K562 (cell line): ENCODE measurements at regions not wholly inside any gene's neighbourhood (a gene's known extent, or its start where the extent isn't known, plus 50 kb on each side); places are given as distances from the start of the nearest gene placed in this dataset.

ENCODE experiments used
- ATAC-seq: fragments of 200-7000 bp; cut with Tn5 transposase; 3 replicates; pipeline ENCODE4 v1.9.1; 2020; ENCODE audit warnings: moderate library complexity
- BruUV-seq: library from RNA; stranded (reverse); fragments of 400-500 nt; replicated peaks from 2 replicates; lab custom pipeline; 2021; lab: Mats Ljungman, UMichigan
- CTCF ChIA-PET: fragments of 300-600 bp; formaldehyde crosslinking; extraction: SDS; loops from one replicate; lab custom pipeline; 2021; ENCODE audit warnings: low intra/inter-chr PET ratio; lab: Yijun Ruan, JAX
- POLR2A ChIA-PET: fragments of 300-600, 350-650 bp; sonication (Branson Sonifier 250); formaldehyde crosslinking; extraction: SDS; loops from one replicate; lab custom pipeline; 2021; ENCODE audit warnings: antibody characterized with exemption, inconsistent platforms; lab: Yijun Ruan, JAX
- DNase-seq, 4 experiments: peaks; one replicate each; pipeline versions ENCODE4 v3.0.0 to v3.0.0-alpha.2; 2011 to 2018; ENCODE audit warnings: low spot score in 3 of 4, mixed read lengths in 3 of 4; ENCODE audit errors: extremely low read depth in 1 of 4
- FAIRE-seq: peaks from 2 replicates; lab custom pipeline; 2011; peaks lifted over from hg19 to GRCh38; lab: Jason Lieb, UNC
- H2AFZ ChIP-seq: 2 replicates; pipeline ENCODE4 v1.6.0; 2011; ENCODE audit warnings: low read depth, low read length, control low read depth, inconsistent platforms
- H3K27ac ChIP-seq: fragments of 200-600 bp; 3 replicates; pipeline ENCODE4 v1.8.0; 2011; ENCODE audit warnings: low read depth, mild to moderate bottlenecking, control low read depth, inconsistent platforms, low read length, moderate library complexity, mixed read lengths; ENCODE audit errors: extremely low read depth
- H3K27me3 ChIP-seq, 2 experiments: fragments of 300-600 bp in 1 of 2; 2 replicates in 1 of 2; 3 replicates in 1 of 2; pipeline versions ENCODE4 v1.6.0 to v1.8.0; 2011; ENCODE audit warnings: inconsistent platforms in 2 of 2, low read length in 2 of 2, mild to moderate bottlenecking in 1 of 2, mixed read lengths in 1 of 2, moderate library complexity in 1 of 2; ENCODE audit not compliant: control insufficient read depth in 2 of 2, insufficient read depth in 2 of 2
- H3K36me3 ChIP-seq: fragments of 300-600 bp; 3 replicates; pipeline ENCODE4 v1.8.0; 2011; ENCODE audit warnings: mild to moderate bottlenecking, low read length, inconsistent platforms; ENCODE audit not compliant: control insufficient read depth, insufficient read depth
- H3K4me1 ChIP-seq, 2 experiments: fragments of 200-600 bp in 1 of 2; replicated peaks in 1 of 2; 2 replicates in 1 of 2; 3 replicates in 1 of 2; pipeline versions ENCODE4 v1.5.1 to v1.8.0; 2011; ENCODE audit warnings: inconsistent platforms in 2 of 2, low read length in 2 of 2, mild to moderate bottlenecking in 1 of 2, mixed read lengths in 1 of 2, moderate library complexity in 1 of 2; ENCODE audit not compliant: control insufficient read depth in 2 of 2, insufficient read depth in 2 of 2
- H3K4me2 ChIP-seq: 2 replicates; pipeline ENCODE4 v1.6.1; 2011; ENCODE audit warnings: low read length, control low read depth, inconsistent platforms, mixed read lengths; ENCODE audit not compliant: insufficient read depth
- H3K4me3 ChIP-seq: fragments of 200-600 bp; sonication (generic), shearing (Covaris generic); 2 replicates; pipeline ENCODE4 v1.5.1; 2016; ENCODE audit warnings: control low read depth, inconsistent platforms
- H3K79me2 ChIP-seq: fragments of 200-600 bp; 3 replicates; pipeline ENCODE4 v1.8.0; 2011; ENCODE audit warnings: low read length, inconsistent platforms; ENCODE audit not compliant: control insufficient read depth, insufficient read depth
- H3K9ac ChIP-seq, 2 experiments: 2 replicates each; pipeline versions ENCODE4 v1.6.0 to v1.6.1; 2011; ENCODE audit warnings: low read depth in 2 of 2, low read length in 2 of 2, control low read depth in 1 of 2, inconsistent platforms in 1 of 2, mild to moderate bottlenecking in 1 of 2, mixed read lengths in 1 of 2; ENCODE audit not compliant: insufficient read depth in 1 of 2
- H3K9me1 ChIP-seq: one replicate; pipeline ENCODE4 v1.6.0; 2011; ENCODE audit warnings: inconsistent platforms, mild to moderate bottlenecking, low read length, moderate library complexity; ENCODE audit not compliant: control insufficient read depth, insufficient read depth
- H3K9me3 ChIP-seq: replicated peaks from 2 replicates; pipeline ENCODE4 v1.5.1; 2011; ENCODE audit warnings: low read depth, low read length, inconsistent platforms; ENCODE audit not compliant: control insufficient read depth, insufficient read depth
- H4K20me1 ChIP-seq: replicated peaks from 2 replicates; pipeline ENCODE4 v1.6.1; 2011; ENCODE audit warnings: low read length, inconsistent platforms, mixed read lengths; ENCODE audit not compliant: control insufficient read depth, insufficient read depth
- CBX3 ChIP-seq, 2 experiments: IDR thresholded peaks; 1 replicate in 1 of 2; 2 replicates in 1 of 2; pipeline ENCODE4 v1.6.1; 2012; ENCODE audit warnings: inconsistent platforms in 2 of 2, low read length in 2 of 2, borderline replicate concordance in 1 of 2, control low read depth in 1 of 2
- DMBX1 ChIP-seq: fragments of 250-450 bp; sonication (Bioruptor Pico); IDR thresholded peaks from 2 replicates; pipeline ENCODE4 v1.8.0; 2022; ENCODE audit warnings: inconsistent platforms, mild to moderate bottlenecking, moderate library complexity, borderline replicate concordance
- EZH2 ChIP-seq: IDR thresholded peaks from 2 replicates; pipeline ENCODE4 v1.6.1; 2012; ENCODE audit warnings: low read depth, mild to moderate bottlenecking, inconsistent platforms, low read length, borderline replicate concordance
- NFATC3 ChIP-seq: fragments of 450-650 bp; IDR thresholded peaks from 2 replicates; pipeline ENCODE4 v1.6.1; 2017; ENCODE audit warnings: mild to moderate bottlenecking
- YBX1 ChIP-seq: fragments of 450-650 bp; IDR thresholded peaks from 2 replicates; pipeline ENCODE4 v1.7.1; 2016; ENCODE audit warnings: mild to moderate bottlenecking
- ZNF586 ChIP-seq: fragments of 450-650 bp; formaldehyde crosslinking; conservative IDR thresholded peaks from 2 replicates; pipeline ENCODE4 v1.4.0; 2020; ENCODE audit warnings: mild to moderate bottlenecking, moderate library complexity
- WGBS: fragments of 100-300 bp; shearing (Covaris generic); methylation state at CpG from one replicate; pipeline ENCODE4 v1.1.6; 2016; ENCODE audit warnings: low coverage, mixed read lengths; ENCODE audit not compliant: insufficient coverage; ENCODE audit errors: missing lambda C conversion rate; 5-methylcytosine and 5-hydroxymethylcytosine counted together
- in situ Hi-C: fragments of 300-500 bp; cut with MboI; formaldehyde crosslinking; loops from 4 replicates; pipeline ENCODE4 v1.15.0; 2018; ENCODE audit warnings: inconsistent platforms, mixed read lengths
- intact Hi-C: fragments of 100-400 bp; cut with micrococcal nuclease; formaldehyde crosslinking; loops from 2 replicates; pipeline ENCODE4 v1.14.2; 2022
- TF ChIP-seq, protein P1 (sequence below): fragments of 200-800 bp; sonication (Bioruptor generic); IDR thresholded peaks from 2 replicates; pipeline ENCODE4 v1.6.1; 2017; ENCODE audit warnings: missing genetic modification characterization, missing compliant biosample characterization
- TF ChIP-seq, protein P2 (sequence below): fragments of 450-650 bp; IDR thresholded peaks from 2 replicates; pipeline ENCODE4 v1.6.1; 2016; ENCODE audit warnings: antibody characterized with exemption
- TF ChIP-seq, protein P3 (sequence below): fragments of 250-450 bp; sonication (Bioruptor Pico); IDR thresholded peaks from 2 replicates; pipeline ENCODE4 v1.4.0; 2020; ENCODE audit warnings: mild to moderate bottlenecking, moderate library complexity, borderline replicate concordance
- TF ChIP-seq, protein P4 (sequence below): sonication (generic); formaldehyde crosslinking; IDR thresholded peaks from 2 replicates; pipeline ENCODE4 v1.8.0; 2022; ENCODE audit warnings: mild to moderate bottlenecking, missing genetic modification reagents

DNA sequence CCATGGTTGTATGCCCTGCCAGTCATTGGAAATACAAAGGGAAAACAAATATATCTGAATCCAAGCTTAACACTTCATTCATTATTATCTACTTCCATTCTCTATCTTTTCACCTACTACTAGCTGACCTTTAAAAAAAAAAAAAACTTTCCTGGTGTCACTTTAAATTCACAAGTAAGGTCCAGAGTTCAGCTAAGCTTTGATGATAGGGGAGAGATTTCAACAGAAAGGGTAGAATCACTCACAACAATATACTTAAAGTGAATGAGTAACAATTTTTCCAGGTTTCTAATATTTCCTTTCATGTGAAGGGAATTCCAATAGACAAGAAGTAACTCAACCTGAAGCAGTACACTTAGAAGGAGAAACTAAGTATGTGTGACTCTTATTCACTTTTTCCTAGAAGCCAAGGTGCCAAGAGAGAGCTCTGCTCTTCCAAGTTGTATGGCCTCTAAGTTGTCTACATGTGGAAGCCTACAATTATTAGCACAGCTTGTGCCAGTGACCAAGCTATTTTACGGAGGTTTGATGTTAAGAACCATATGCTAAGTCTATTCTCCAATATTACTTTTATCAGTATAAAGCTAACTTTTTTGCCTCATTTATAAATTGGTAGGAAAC, 371.7 kb downstream of the TENT5A start:
- ChIA-PET CTCF (no interaction called here), POLR2A (interaction anchor here (0.6 kb wide), 1 partner anchor 1571 kb away, joined by 3 read pairs; no protein-coding TSS in a partner anchor)
- no peak overlapping the region for H3K4me2 ChIP-seq
- FAIRE-seq (no peak), DNase-seq (no peak), ATAC-seq (no peak)
- TF ChIP-seq EZH2, result no peak
- no peak for TF ChIP-seq YBX1
- TF ChIP-seq, protein P1, sequence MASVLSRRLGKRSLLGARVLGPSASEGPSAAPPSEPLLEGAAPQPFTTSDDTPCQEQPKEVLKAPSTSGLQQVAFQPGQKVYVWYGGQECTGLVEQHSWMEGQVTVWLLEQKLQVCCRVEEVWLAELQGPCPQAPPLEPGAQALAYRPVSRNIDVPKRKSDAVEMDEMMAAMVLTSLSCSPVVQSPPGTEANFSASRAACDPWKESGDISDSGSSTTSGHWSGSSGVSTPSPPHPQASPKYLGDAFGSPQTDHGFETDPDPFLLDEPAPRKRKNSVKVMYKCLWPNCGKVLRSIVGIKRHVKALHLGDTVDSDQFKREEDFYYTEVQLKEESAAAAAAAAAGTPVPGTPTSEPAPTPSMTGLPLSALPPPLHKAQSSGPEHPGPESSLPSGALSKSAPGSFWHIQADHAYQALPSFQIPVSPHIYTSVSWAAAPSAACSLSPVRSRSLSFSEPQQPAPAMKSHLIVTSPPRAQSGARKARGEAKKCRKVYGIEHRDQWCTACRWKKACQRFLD (CRISPR knock-in tag), result no peak
- TF ChIP-seq, protein P2, sequence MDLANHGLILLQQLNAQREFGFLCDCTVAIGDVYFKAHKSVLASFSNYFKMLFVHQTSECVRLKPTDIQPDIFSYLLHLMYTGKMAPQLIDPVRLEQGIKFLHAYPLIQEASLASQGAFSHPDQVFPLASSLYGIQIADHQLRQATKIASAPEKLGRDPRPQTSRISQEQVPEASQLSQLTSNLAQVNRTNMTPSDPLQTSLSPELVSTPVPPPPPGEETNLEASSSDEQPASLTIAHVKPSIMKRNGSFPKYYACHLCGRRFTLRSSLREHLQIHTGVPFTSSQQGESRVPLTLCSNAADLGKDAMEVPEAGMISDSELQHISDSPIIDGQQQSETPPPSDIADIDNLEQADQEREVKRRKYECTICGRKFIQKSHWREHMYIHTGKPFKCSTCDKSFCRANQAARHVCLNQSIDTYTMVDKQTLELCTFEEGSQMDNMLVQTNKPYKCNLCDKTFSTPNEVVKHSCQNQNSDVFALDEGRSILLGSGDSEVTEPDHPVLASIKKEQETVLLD, result no peak
- TF ChIP-seq, protein P3, sequence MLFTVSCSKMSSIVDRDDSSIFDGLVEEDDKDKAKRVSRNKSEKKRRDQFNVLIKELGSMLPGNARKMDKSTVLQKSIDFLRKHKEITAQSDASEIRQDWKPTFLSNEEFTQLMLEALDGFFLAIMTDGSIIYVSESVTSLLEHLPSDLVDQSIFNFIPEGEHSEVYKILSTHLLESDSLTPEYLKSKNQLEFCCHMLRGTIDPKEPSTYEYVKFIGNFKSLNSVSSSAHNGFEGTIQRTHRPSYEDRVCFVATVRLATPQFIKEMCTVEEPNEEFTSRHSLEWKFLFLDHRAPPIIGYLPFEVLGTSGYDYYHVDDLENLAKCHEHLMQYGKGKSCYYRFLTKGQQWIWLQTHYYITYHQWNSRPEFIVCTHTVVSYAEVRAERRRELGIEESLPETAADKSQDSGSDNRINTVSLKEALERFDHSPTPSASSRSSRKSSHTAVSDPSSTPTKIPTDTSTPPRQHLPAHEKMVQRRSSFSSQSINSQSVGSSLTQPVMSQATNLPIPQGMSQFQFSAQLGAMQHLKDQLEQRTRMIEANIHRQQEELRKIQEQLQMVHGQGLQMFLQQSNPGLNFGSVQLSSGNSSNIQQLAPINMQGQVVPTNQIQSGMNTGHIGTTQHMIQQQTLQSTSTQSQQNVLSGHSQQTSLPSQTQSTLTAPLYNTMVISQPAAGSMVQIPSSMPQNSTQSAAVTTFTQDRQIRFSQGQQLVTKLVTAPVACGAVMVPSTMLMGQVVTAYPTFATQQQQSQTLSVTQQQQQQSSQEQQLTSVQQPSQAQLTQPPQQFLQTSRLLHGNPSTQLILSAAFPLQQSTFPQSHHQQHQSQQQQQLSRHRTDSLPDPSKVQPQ (CRISPR knock-in tag), result no peak
- TF ChIP-seq DMBX1, result no peak
- TF ChIP-seq CBX3 (IDR thresholded peaks at IDR 0.05; ENCODE audit: borderline replicate concordance in 1 of 2, low read length in 2 of 2), result no peak
- TF ChIP-seq NFATC3, result no peak
- TF ChIP-seq, protein P4, sequence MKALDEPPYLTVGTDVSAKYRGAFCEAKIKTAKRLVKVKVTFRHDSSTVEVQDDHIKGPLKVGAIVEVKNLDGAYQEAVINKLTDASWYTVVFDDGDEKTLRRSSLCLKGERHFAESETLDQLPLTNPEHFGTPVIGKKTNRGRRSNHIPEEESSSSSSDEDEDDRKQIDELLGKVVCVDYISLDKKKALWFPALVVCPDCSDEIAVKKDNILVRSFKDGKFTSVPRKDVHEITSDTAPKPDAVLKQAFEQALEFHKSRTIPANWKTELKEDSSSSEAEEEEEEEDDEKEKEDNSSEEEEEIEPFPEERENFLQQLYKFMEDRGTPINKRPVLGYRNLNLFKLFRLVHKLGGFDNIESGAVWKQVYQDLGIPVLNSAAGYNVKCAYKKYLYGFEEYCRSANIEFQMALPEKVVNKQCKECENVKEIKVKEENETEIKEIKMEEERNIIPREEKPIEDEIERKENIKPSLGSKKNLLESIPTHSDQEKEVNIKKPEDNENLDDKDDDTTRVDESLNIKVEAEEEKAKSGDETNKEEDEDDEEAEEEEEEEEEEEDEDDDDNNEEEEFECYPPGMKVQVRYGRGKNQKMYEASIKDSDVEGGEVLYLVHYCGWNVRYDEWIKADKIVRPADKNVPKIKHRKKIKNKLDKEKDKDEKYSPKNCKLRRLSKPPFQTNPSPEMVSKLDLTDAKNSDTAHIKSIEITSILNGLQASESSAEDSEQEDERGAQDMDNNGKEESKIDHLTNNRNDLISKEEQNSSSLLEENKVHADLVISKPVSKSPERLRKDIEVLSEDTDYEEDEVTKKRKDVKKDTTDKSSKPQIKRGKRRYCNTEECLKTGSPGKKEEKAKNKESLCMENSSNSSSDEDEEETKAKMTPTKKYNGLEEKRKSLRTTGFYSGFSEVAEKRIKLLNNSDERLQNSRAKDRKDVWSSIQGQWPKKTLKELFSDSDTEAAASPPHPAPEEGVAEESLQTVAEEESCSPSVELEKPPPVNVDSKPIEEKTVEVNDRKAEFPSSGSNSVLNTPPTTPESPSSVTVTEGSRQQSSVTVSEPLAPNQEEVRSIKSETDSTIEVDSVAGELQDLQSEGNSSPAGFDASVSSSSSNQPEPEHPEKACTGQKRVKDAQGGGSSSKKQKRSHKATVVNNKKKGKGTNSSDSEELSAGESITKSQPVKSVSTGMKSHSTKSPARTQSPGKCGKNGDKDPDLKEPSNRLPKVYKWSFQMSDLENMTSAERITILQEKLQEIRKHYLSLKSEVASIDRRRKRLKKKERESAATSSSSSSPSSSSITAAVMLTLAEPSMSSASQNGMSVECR (CRISPR knock-in tag), result no peak
- no peak for TF ChIP-seq ZNF586
- H3K79me2 ChIP-seq, result no peaks in the 10 kb centered on the region
- no peak overlapping the region for H2AFZ ChIP-seq
- no peaks in the 10 kb centered on the region for H3K4me1 ChIP-seq
- no peak overlapping the region for H3K4me3 ChIP-seq
- no peaks in the 10 kb centered on the region for H3K36me3 ChIP-seq
- H3K27ac ChIP-seq, result no peak overlapping the region
- H3K9me1 ChIP-seq, result no peaks in the 10 kb centered on the region
- H4K20me1 ChIP-seq, result no peaks in the 10 kb centered on the region
- intact Hi-C loops (no loop called here), in situ Hi-C loops (no loop called here)
- no peaks in the 10 kb centered on the region for H3K9me3 ChIP-seq
- no peak overlapping the region for H3K9ac ChIP-seq
- H3K27me3 ChIP-seq, result no peaks in the 10 kb centered on the region
- BruUV-seq, result no TSS peak
- 0% methylated on average over 1 of the region's 1 CpG for WGBS
